ENCODE measurements at regions not wholly inside any gene's neighbourhood (a gene's known extent, or its start where the extent isn't known, plus 50 kb on each side); places are given as distances from the start of the nearest gene placed in this dataset.

- H3K79me2 ChIP-seq (ENCODE audit: control insufficient read depth, insufficient read depth, low read length): no peaks in the 10 kb centered on the region
- FAIRE-seq (no peak), ATAC-seq (no peak), DNase-seq (ENCODE audit: low read depth, low spot score) (no peak)
- H3K4me3 ChIP-seq: no peak overlapping the region
- ChIA-PET RAD21 (ENCODE audit: unreplicated experiment) (interaction anchor here (0.9 kb wide), 1 partner anchor 88 kb away, joined by 3 read pairs; no protein-coding TSS in a partner anchor), CTCF (no interaction called here), SMC1A (ENCODE audit: uncharacterized antibody, unreplicated experiment) (interaction anchor here (1.3 to 1.5 kb wide), 2 partner anchors 11 to 18 kb away, joined by 4 read pairs; no protein-coding TSS in a partner anchor), POLR2A (no interaction called here)
- H3K9me3 ChIP-seq (replicated peaks; ENCODE audit: control insufficient read depth, insufficient read depth, low read length): no peaks in the 10 kb centered on the region
- no peak overlapping the region for H3K9ac ChIP-seq (ENCODE audit: control insufficient read depth, insufficient read depth, low read length)
- no peaks in the 10 kb centered on the region for H3K4me1 ChIP-seq (ENCODE audit: control insufficient read depth, insufficient read depth, low read length)
- no peak overlapping the region for H3K27ac ChIP-seq (ENCODE audit: control insufficient read depth, insufficient read depth)
- H3K36me3 ChIP-seq (ENCODE audit: control insufficient read depth in 2 of 2, insufficient read depth in 2 of 2, low read length in 1 of 2): no peaks in the 10 kb centered on the region
- TF ChIP-seq GATAD2B (conservative IDR thresholded peaks at IDR 0.05; ENCODE audit: low read depth) (no peak), RB1 (IDR thresholded peaks at IDR 0.05; ENCODE audit: borderline replicate concordance) (no peak), NRF1 (conservative IDR thresholded peaks at IDR 0.05; ENCODE audit: low read depth, low read length) (no peak), NFYA (IDR thresholded peaks at IDR 0.05; ENCODE audit: borderline replicate concordance, low read depth, low read length) (no peak), JUNB (IDR thresholded peaks at IDR 0.05) (no peak), ZBTB33 (IDR thresholded peaks at IDR 0.05) (no peak)
- intact Hi-C loops (cut with micrococcal nuclease; ENCODE audit: unreplicated experiment): no loop called here
- H3K4me2 ChIP-seq (ENCODE audit: control insufficient read depth, insufficient read depth): no peak overlapping the region
- in situ Hi-C loops (cut with MboI): no loop called here
- no TSS peak for BruUV-seq (replicated peaks)
- no peak overlapping the region for H2AFZ ChIP-seq (ENCODE audit: control insufficient read depth, low read depth, low read length)
- H4K20me1 ChIP-seq (ENCODE audit: control insufficient read depth, insufficient read depth): no peaks in the 10 kb centered on the region
- WGBS (ENCODE audit: insufficient coverage, insufficient replicate concordance, low lambda C conversion rate, missing lambda C conversion rate): 31% methylated on average over 9 of the region's 9 CpGs
- no peaks in the 10 kb centered on the region for H3K27me3 ChIP-seq (replicated peaks in 1 of 2; ENCODE audit: control insufficient read depth in 2 of 2, insufficient read depth in 2 of 2, low read length in 1 of 2)
Measured at GRCh38 chr10:35882422-35883150, 240.5 kb upstream of the FZD8 start.
